Glutamatergic neuron (in vitro differentiated cells): ENCODE measurements at regions not wholly inside any gene's neighbourhood (a gene's known extent, or its start where the extent isn't known, plus 50 kb on each side); places are given as distances from the start of the nearest gene placed in this dataset.
"Not testable (repeated sequence)": the region's sequence is repeated elsewhere in the genome, so short reads cannot be mapped to it uniquely, and the experiment has no call there.

Experiments
- DNase-seq: peaks from one replicate; pipeline ENCODE4 v3.0.0; 2022
- H3K27ac Mint-ChIP-seq: one replicate; pipeline ENCODE4 v1.8.0; 2020; ENCODE audit warnings: mild to moderate bottlenecking, mixed read lengths, inconsistent platforms; ENCODE audit not compliant: unreplicated experiment
- H3K27me3 Mint-ChIP-seq: one replicate; pipeline ENCODE4 v1.8.0; 2020; ENCODE audit warnings: mild to moderate bottlenecking, moderate library complexity, mixed read lengths, inconsistent platforms; ENCODE audit not compliant: unreplicated experiment
- H3K36me3 Mint-ChIP-seq: one replicate; pipeline ENCODE4 v1.8.0; 2020; ENCODE audit warnings: mild to moderate bottlenecking, mixed read lengths, inconsistent platforms; ENCODE audit not compliant: unreplicated experiment
- H3K4me1 Mint-ChIP-seq: one replicate; pipeline ENCODE4 v1.8.0; 2020; ENCODE audit warnings: mild to moderate bottlenecking, low read depth, mixed read lengths, inconsistent platforms; ENCODE audit not compliant: unreplicated experiment
- H3K4me3 Mint-ChIP-seq: one replicate; pipeline ENCODE4 v1.8.0; 2020; ENCODE audit warnings: mild to moderate bottlenecking, mixed read lengths, inconsistent platforms; ENCODE audit not compliant: unreplicated experiment
- H3K9me3 Mint-ChIP-seq: one replicate; pipeline ENCODE4 v1.8.0; 2020; ENCODE audit warnings: mild to moderate bottlenecking, moderate library complexity, mixed read lengths, inconsistent platforms; ENCODE audit not compliant: unreplicated experiment
- CTCF ChIP-seq: fragments of 200-600 bp; sonication (generic); IDR thresholded peaks from one replicate; pipeline ENCODE4 v1.5.0; 2021; ENCODE audit not compliant: partially characterized antibody, unreplicated experiment

GRCh38 chr15:84135931-84136456, 99.6 kb upstream of the GOLGA6L4 start:
- H3K4me3 Mint-ChIP-seq, H3K9me3 Mint-ChIP-seq, H3K36me3 Mint-ChIP-seq, H3K27me3 Mint-ChIP-seq, H3K27ac Mint-ChIP-seq, H3K4me1 Mint-ChIP-seq, DNase-seq: not testable (repeated sequence)

- H3K9me3 Mint-ChIP-seq: peaks cover 2% of the 10 kb centered on the region
- H3K4me3 Mint-ChIP-seq: no peak overlapping the region
- DNase-seq: peak; percentile 71
- no peaks in the 10 kb centered on the region for H3K4me1 Mint-ChIP-seq
- TF ChIP-seq CTCF: peak; percentile 86
- no peaks in the 10 kb centered on the region for H3K36me3 Mint-ChIP-seq
- no peaks in the 10 kb centered on the region for H3K27me3 Mint-ChIP-seq
- no peak overlapping the region for H3K27ac Mint-ChIP-seq
These were observed 92.7 kb upstream of the GOLGA6L4 start for GRCh38 chr15:84142888-84143337.

- Mint-ChIP-seq H3K4me1 (no peaks in the 10 kb centered on the region), H3K27ac (no peak overlapping the region), H3K9me3 (peaks cover 2% of the 10 kb centered on the region), H3K36me3 (no peaks in the 10 kb centered on the region), H3K4me3 (no peak overlapping the region), H3K27me3 (no peaks in the 10 kb centered on the region)
- no peak for TF ChIP-seq CTCF
- DNase-seq: no peak
These were observed 91.7 kb upstream of the GOLGA6L4 start for GRCh38 chr15:84143753-84144314.

- not testable (repeated sequence) for H3K27me3 Mint-ChIP-seq, H3K9me3 Mint-ChIP-seq, H3K4me1 Mint-ChIP-seq, H3K36me3 Mint-ChIP-seq, DNase-seq, H3K4me3 Mint-ChIP-seq, H3K27ac Mint-ChIP-seq
These were observed 90.6 kb upstream of the GOLGA6L4 start for GRCh38 chr15:84144946-84145345.

GRCh38 chr15:84146299-84146698, 89.3 kb upstream of the GOLGA6L4 start:
- not testable (repeated sequence) for H3K4me3 Mint-ChIP-seq, H3K36me3 Mint-ChIP-seq, H3K27ac Mint-ChIP-seq, H3K9me3 Mint-ChIP-seq, DNase-seq, H3K27me3 Mint-ChIP-seq, H3K4me1 Mint-ChIP-seq

- not testable (repeated sequence) for H3K27me3 Mint-ChIP-seq, H3K9me3 Mint-ChIP-seq, H3K36me3 Mint-ChIP-seq, H3K4me3 Mint-ChIP-seq, H3K4me1 Mint-ChIP-seq, H3K27ac Mint-ChIP-seq, DNase-seq
These were observed 88.3 kb upstream of the GOLGA6L4 start for GRCh38 chr15:84147307-84147706.

GRCh38 chr15:84151205-84151931, 84.2 kb upstream of the GOLGA6L4 start:
- H3K9me3 Mint-ChIP-seq: peaks cover 5% of the 10 kb centered on the region
- DNase-seq: no peak
- peaks cover 18% of the 10 kb centered on the region for H3K4me1 Mint-ChIP-seq
- no peak overlapping the region for H3K27ac Mint-ChIP-seq
- H3K36me3 Mint-ChIP-seq: no peaks in the 10 kb centered on the region
- peaks cover 4% of the 10 kb centered on the region for H3K27me3 Mint-ChIP-seq
- TF ChIP-seq CTCF: no peak
- H3K4me3 Mint-ChIP-seq: no peak overlapping the region

GRCh38 chr15:84152381-84152979, 83.1 kb upstream of the GOLGA6L4 start:
- not testable (repeated sequence) for H3K9me3 Mint-ChIP-seq, H3K27me3 Mint-ChIP-seq, H3K36me3 Mint-ChIP-seq, H3K4me3 Mint-ChIP-seq, H3K27ac Mint-ChIP-seq, DNase-seq
- peaks cover 28% of the 10 kb centered on the region for H3K4me1 Mint-ChIP-seq

GRCh38 chr15:84153655-84154140, 81.9 kb upstream of the GOLGA6L4 start:
- H3K36me3 Mint-ChIP-seq, H3K27ac Mint-ChIP-seq, H3K27me3 Mint-ChIP-seq, H3K9me3 Mint-ChIP-seq, DNase-seq: not testable (repeated sequence)
- peaks cover 32% of the 10 kb centered on the region for H3K4me1 Mint-ChIP-seq
- peak overlapping the region; percentile 28 for H3K4me3 Mint-ChIP-seq
